ENCODE measurements at regions not wholly inside any gene's neighbourhood (a gene's known extent, or its start where the extent isn't known, plus 50 kb on each side); places are given as distances from the start of the nearest gene placed in this dataset.

- DNase-seq, result no peak
These were observed 57.3 kb upstream of the MET start for GRCh38 chr7:116614499-116615262.

- DNase-seq, result peak; percentile 49
These were observed 55.4 kb upstream of the MET start for GRCh38 chr7:116616555-116617059.

- no peak for DNase-seq
These were observed 54.1 kb upstream of the MET start for GRCh38 chr7:116617878-116618277.

- DNase-seq, result no peak
These were observed 53.5 kb upstream of the MET start for GRCh38 chr7:116618338-116619128.

- no peak for DNase-seq
These were observed 50.3 kb upstream of the MET start for GRCh38 chr7:116621649-116622048.

Measured in fibroblast of skin of right biceps (primary cell).